Activated T-cell treated with anti-CD3 and anti-CD28 coated beads, Interleukin-2, amount 50 U/mL, for 48 hours (primary cell): ENCODE measurements at regions not wholly inside any gene's neighbourhood (a gene's known extent, or its start where the extent isn't known, plus 50 kb on each side); places are given as distances from the start of the nearest gene placed in this dataset.
A peak's percentile ranks its signal among the peaks of the same experiment; 100 is the strongest.

ENCODE experiments used
- DNase-seq, 2 experiments: peaks; one replicate each; pipeline ENCODE4 v3.0.0-alpha.2; 2020

DNA sequence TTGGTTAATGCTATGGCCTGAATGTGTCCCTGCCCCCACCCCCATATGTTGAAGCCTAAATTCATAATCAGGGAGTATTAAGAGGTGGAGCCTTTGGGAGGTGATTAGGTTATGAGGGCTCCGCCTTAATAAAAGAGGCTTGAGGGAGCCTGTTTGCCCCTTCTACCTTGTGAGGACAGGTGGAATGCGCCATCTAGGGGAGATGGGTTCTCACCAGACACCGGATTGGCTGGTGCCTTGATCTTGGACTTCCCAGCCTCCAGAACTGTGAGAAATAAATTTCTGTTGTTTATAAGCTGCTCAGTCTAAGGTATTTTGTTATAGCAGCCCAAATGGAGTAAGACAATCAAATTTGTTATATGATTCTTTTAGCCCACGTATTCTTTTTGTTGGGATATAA lies 148.3 kb downstream of the PTCSC3 start:
- peak in 1 of 2 experiments; percentile 19 for DNase-seq

- DNase-seq: no peak
Measured at GRCh38 chr14:36027354-36027753, 149.2 kb downstream of the PTCSC3 start.

DNA sequence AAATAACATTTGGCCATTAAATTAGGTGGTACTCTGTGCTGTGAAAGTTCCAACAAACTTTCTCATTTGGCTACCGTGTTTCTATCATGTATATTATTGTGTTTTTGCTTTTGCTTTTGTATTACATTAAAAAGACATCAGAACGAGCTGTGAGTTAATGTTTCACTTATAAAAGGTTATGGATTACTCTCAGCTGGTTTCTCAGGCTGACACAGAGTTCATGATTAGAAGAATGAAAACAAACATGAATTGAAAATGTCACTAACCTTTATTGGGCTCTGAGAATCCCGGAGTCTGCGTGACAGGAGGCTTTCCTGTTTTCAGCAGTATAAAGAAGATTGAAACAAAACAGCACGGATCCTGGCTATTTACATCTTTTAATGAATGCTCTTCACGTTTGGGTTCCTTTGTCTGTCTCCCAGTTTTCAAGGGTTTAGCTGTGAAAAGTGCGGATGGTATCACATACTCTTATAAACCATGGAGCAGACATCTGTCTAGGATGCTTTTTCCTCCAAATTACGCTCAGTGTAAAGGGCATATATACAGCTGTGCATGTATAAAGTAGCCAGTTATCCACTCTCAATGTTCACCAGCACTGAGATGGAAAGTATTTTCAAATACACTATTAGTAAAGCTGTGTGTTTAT lies 153.6 kb downstream of the PTCSC3 start:
- no peak for DNase-seq

- no peak for DNase-seq
Measured at GRCh38 chr14:36021591-36022320, 154.8 kb downstream of the PTCSC3 start.

DNA sequence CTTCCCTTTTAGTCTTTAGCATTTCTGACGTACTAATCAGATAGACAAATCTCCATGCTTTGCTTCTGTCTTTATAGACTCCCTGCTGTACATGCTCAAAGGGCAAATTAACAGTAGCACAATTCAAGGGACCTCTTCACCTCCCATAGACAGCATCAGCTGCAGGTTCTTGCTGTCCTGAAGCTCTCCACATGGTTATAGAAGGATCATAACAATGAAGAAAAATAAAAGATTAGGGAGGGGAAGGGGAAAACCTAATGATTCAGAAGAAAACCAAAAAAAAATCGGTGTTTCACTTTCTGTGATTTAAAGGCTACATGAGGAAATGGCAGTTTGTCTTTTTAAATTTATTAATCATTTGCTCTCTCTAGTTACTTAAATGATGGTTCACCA lies 155.5 kb downstream of the PTCSC3 start:
- DNase-seq: no peak

- DNase-seq: no peak
Measured at GRCh38 chr14:36020120-36021029, 156.1 kb downstream of the PTCSC3 start.

DNA sequence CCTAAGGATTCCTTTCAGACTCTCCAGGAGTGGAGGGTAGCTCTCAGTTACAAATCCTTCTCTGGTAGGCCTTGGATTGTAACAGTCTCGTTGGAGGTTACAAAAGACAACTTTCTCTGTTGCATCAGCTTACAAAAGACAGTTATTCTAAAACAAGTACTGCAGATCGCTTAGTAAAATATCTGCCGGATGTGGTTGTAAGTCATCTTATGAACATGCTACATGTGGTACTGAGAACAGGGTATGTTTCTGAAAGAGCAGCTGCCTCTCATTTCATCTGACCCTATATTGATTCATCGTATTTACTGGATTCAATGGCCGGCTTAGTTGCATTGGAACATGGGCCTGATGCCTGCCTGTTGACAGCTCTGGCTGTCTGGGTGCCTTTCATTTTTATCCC lies 157.4 kb downstream of the PTCSC3 start:
- DNase-seq: no peak

GRCh38 chr14:36014236-36014635 lies 162.3 kb downstream of the PTCSC3 start:
- DNase-seq: no peak

DNA sequence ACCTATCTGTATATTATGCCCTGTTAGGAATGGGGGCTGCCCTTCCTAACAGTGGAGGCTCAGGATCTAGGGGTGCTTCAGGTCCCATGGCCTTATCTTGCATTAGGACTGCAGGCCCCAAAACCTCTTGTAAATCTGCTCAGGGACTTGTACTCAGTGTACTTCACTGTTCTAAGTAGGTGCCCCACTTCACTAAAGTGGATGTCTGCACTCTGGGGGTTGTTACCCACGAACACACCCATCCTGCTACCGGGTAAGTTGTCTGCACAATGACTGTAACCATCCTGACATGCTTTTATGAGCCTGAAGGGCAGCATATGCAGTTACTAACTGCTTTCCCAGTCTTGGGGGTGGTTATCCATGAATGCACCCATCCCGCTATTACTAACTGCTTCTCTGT lies 163.0 kb downstream of the PTCSC3 start:
- no peak for DNase-seq

DNA sequence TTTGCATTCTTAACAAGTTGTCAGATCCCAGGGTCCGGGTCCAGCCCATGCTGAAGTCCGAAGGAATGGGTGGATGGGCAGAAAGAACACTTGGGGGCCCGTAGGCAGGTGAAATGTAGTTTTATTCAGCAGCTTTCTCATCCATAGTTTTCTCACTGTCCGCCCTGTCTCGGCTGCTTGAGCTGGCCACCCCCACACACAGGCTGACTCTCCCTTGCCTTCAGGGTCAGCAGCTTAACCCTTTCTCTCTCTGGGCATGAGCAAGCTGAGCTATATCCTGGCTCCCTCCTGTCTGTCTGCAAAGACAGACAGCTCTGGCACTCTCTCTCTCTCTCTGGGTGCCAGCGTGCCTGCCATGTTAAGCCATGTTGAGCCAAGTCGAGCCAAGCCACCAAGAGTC lies 163.9 kb downstream of the PTCSC3 start:
- DNase-seq: no peak

DNA sequence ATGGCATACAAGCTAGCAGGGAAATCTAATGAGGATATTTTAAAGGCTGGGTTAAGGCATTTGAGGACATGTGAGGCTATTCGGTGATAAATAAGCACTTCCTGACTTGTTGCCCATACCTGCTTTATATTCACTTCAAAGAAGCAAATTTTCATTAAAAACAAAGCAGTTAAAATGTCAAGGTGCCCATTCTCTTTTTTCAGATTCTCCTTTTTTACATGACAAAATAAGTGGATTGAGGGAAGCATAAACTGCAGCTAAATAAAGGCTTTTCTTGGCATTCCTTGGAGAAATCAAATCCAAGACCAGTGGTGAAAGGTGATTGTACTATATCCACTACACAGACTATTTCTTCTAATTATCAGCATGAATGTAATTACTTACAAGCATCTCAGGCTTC lies 166.9 kb downstream of the PTCSC3 start:
- no peak for DNase-seq

DNA sequence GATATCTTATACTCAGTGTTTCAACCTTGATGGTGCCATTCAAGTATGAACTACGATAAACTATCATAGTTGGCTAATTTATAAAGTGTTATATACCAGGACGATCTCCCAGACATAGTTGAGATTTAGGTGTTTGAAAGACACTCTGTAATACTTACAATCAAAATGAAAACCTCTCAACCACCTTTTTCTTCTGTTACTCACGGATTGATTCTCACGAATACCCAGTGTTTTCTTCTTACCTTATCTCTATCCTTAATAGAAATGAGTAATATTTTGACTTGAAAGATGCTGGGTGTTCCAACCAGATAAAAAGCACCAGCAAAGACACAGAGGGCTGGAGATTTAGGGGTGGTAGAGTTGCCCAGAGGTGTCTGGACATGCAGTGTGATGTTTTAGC lies 169.9 kb downstream of the PTCSC3 start:
- no peak for DNase-seq

DNA sequence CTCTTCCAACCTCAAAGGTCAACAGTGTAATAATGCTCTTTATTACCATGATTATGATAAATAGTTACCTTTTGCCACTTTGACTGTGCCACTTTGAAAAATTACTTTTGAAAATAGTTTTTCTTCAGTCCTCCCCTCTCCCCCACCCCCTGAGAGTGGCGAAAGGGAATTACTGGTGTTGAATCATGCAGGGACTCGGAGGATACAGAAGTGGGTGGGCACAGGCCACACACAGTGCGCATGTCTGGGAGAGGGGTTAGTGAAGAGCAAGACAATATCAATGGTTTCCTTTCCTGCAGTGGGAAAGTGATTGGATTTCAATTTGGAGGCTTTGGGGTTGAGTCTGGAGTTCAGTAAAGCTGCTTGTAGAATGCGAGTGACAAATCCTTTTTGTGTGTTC lies 170.9 kb downstream of the PTCSC3 start:
- DNase-seq: no peak

DNA sequence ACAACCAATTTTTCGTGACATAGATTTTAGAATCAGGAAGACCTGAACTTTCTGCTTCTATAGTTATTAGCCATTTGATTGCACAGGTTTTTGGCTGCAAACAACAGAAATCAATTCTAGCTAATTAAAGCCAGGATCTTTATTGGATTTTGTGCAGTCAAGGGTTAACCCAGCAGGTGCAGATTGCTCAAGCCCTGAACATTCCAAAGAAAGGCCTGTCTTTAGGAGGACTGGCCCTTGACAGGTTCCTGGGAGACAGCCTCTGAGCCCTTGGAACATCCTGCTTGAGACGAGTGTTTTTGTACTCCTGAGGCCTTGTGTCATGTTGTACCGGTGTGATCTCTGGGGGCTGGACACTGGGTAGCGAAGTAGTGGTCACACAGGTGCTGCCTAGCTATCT lies 174.6 kb downstream of the PTCSC3 start:
- DNase-seq: no peak

GRCh38 chr14:35999294-35999693 lies 173.2 kb downstream of the BRMS1L start:
- DNase-seq: no peak

GRCh38 chr14:35998303-35998702 lies 172.2 kb downstream of the BRMS1L start:
- no peak for DNase-seq

GRCh38 chr14:35993684-35993960 lies 167.5 kb downstream of the BRMS1L start:
- DNase-seq: no peak

GRCh38 chr14:35992816-35993683 lies 166.9 kb downstream of the BRMS1L start:
- no peak for DNase-seq

GRCh38 chr14:35991356-35991755 lies 165.2 kb downstream of the BRMS1L start:
- no peak for DNase-seq

DNA sequence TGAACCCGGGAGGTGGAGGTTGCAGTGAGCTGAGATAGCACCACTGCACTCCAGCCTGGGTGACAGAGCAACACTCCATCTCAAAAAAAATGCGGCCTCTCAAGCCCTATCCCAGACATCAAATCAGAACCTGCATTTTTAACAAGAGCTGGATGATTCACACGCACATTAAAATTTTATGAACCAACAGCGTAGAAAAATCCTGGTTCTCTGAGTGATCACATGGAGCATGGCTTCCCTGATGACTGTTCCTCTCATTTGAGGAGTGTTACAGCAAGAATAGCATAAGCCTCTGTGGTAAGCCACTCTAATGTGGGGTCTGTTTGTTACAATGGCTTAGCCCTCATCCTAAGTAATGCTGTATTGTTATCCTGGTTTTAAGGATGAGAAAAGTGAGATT lies 163.6 kb downstream of the BRMS1L start:
- DNase-seq: no peak

- DNase-seq: no peak
Measured at GRCh38 chr14:35988972-35989690, 163.0 kb downstream of the BRMS1L start.

GRCh38 chr14:35988550-35988949 lies 162.4 kb downstream of the BRMS1L start:
- DNase-seq: no peak
